GM21529 (cell line): ENCODE measurements at regions not wholly inside any gene's neighbourhood (a gene's known extent, or its start where the extent isn't known, plus 50 kb on each side); places are given as distances from the start of the nearest gene placed in this dataset.

Experiments
- ATAC-seq: cut with Tn5 transposase; IDR thresholded peaks from one replicate; pipeline ENCODE4 v1.9.1; 2021; ENCODE audit not compliant: unreplicated experiment

DNA sequence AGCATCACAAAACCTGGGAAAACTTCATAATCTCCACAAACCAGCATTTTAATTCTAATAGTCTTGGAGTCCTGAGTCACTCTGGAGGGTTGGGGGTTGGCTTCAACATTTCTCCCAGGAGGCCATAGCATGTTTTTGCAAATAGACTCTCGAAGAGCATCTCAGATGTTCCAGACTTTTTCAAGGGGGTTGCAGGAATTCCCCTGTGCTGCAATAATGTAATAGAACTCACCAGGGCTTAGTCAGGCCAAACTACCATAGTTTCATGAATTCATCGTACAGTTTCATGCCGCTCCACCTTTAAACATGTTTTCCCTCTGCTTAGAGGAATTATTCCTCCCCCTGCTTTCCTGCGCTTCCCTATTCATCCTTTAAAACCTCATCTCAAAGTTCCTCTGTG lies 499.5 kb upstream of the KLF4 start:
- no peak for ATAC-seq

- ATAC-seq: no peak
Observed at GRCh38 chr9:107984956-107985355, 495.4 kb upstream of the KLF4 start.

- ATAC-seq: no peak
Observed at GRCh38 chr9:107983762-107984161, 494.2 kb upstream of the KLF4 start.

- ATAC-seq: no peak
Observed at GRCh38 chr9:107983181-107983603, 493.6 kb upstream of the KLF4 start.

- ATAC-seq: no peak
Observed at GRCh38 chr9:107982745-107983144, 493.2 kb upstream of the KLF4 start.

DNA sequence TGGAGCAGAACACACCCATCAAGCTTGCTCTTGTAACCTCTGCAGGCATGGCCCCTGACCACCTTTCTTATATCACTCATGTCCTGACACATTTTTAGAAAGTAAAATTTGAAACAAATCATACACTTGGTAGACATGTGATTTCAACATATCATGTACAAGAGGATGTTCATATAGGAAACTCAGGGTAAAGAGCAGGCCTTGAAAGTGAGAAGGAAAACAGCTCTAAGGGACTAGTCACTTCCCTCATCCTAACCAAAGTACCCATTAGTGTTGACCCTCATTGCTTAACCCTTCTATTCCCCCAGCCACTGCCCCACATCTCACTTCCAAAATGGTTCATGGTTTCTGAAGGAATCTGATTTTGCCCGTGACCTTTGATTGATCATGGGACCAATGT lies 492.4 kb upstream of the KLF4 start:
- ATAC-seq: no peak

- no peak for ATAC-seq
Observed at GRCh38 chr9:107980984-107981383, 491.4 kb upstream of the KLF4 start.

GRCh38 chr9:107976767-107977166 lies 487.2 kb upstream of the KLF4 start:
- no peak for ATAC-seq

DNA sequence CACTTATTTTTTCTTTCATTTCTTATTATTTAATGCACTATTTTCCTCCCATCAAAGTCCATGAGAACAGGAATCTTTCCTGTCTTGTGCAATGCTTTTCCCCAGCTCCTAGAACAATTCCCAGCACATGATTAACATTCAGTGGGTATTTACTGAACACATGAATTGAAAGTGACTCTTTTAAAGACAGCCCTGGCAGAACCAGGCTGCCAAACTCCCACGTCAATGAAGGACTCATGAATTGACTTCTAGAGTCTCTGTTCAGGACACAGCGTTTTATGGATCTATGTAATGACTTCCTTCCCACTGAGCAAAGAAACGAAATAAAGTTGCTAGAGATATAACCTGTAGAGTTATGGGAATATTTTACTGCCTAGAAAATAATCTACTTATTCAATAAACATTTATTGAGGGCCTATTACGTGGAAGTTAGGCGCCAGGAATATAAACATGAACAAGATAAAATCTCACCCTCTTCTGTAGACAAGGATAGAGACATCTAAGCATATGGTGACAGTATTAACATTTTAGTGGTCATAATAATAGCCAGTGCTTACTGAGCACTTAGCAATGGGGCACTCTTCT lies 485.9 kb upstream of the KLF4 start:
- ATAC-seq: no peak

- no peak for ATAC-seq
Observed at GRCh38 chr9:107973451-107973850, 483.9 kb upstream of the KLF4 start.

GRCh38 chr9:107972346-107972745 lies 482.8 kb upstream of the KLF4 start:
- no peak for ATAC-seq

DNA sequence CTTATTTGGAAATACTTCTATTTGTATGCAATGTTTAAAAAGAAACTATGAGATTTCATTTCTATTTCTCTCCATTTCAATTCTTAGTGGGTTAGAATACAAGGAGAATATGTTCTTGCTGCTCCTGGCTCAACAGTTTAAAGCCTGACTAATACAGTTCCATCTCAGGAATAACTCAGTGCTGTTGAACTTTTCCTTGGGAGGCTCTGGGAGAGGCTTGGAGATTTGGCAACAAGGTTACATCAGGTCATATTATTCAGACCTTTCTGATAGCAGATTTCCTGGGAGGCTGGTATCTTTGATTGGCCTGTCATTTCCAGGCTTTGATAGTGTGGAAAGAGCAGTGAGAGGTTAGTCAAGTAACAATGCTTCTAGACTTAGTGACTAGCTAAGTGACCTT lies 481.7 kb upstream of the KLF4 start:
- ATAC-seq: no peak

GRCh38 chr9:107970726-107971125 lies 481.2 kb upstream of the KLF4 start:
- no peak for ATAC-seq

DNA sequence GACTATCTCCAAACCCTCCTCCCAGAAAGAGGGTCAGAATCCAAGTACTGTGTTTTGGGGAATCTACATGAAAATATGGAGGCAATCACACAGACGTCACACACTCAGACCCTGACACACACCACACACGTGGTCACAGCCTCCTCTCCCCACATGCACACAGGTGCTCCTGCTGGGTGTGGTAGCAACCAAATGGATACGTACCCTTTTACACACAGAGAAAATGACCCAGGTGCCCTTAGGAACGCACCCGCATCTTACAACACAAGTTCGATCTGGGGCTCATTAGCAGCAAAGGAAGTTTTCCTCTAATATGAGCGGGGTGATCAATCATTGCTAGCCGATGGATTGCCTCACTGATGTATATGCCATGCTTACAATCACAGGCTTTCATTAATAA lies 480.2 kb upstream of the KLF4 start:
- no peak for ATAC-seq

- no peak for ATAC-seq
Observed at GRCh38 chr9:107969141-107969540, 479.6 kb upstream of the KLF4 start.

DNA sequence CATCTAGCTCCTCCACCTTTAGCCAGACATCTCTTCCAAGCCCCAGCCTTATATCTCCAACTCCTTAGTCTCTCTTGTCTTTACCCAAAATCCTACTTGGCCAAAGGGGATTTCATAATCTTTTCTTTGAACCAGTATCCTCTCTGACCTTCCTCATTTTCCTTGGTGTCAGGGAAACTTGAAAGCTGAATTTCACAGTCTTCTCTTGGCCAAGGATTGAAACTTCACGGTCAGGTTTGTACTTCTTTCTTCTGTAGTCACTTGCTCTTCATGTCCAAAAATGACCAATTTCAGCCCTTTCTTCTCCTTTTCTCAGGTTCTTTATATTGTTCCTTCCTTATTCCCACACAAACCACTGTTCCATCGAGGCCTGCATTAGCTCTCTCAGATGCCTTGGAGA lies 473.7 kb upstream of the KLF4 start:
- no peak for ATAC-seq

DNA sequence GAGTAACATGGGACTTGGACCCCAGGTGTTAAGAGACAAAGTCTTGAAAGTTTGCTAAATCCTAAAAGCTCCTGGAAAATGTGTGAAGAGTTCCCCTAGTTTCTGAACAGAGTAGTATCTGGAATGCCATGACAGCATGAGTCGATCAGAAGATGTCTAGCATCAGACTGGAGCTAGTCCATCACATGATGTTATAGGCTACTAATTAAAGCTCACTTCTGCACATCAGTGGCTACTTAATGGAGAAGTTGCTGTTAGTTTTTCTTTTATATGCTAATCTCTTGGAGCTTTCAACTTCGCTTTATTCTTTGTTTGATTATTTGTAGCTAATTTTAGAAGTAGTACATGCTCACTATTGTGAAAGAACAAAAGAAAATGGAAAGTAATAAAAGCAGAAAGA lies 471.3 kb upstream of the KLF4 start:
- ATAC-seq: no peak

GRCh38 chr9:107954312-107954711 lies 464.7 kb upstream of the KLF4 start:
- ATAC-seq: no peak

DNA sequence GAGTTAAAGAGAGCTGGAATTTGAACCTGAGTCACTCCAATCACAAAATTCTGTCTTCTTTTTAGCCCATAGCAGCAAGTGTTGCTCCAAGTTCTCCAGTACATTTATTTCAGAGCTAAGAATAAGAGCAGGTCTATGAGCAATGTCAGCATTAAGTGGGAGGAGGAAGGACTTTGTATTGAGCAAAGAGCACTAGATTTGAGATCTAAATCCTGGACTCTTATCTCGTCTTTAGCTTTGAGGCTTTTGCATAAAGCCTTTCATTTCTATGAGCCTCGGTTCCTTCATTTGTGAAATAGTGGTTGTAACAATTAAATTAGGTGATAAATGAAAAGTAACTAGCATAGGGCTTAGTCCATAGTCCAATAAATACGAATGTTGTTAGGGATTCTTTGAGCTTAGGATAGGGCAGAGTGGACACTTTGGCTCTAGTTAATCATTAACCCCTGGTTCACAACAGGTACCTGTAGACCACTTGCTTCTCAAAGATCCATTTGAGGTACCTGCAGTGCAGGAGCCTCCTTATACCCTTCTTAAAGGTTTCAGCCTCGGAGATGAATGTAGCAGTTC lies 464.1 kb upstream of the KLF4 start:
- ATAC-seq: no peak

GRCh38 chr9:107952773-107953172 lies 463.2 kb upstream of the KLF4 start:
- ATAC-seq: no peak

DNA sequence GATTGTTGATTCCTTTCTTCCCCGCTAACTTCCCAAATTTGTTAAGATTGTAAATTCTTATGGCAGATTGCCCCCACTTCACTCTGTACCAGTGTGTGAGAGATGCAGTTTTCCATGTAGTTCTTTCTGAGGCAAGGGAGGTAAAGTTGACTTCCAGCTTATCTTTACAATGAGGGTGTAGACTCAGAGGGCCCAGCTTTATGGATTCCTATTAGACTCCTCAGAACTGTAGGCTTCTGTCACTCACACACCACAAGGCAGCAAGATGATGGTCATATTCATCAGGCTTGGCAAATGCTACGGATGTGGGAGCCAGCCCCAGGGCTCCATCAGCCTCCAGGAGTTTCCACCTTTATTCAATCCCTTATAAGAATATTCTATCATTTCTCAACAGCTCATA lies 461.9 kb upstream of the KLF4 start:
- no peak for ATAC-seq

- ATAC-seq: no peak
Observed at GRCh38 chr9:107949061-107949460, 459.5 kb upstream of the KLF4 start.

GRCh38 chr9:107948601-107949000 lies 459.0 kb upstream of the KLF4 start:
- no peak for ATAC-seq
